Fibroblast of villous mesenchyme (primary cell): ENCODE measurements at regions not wholly inside any gene's neighbourhood (a gene's known extent, or its start where the extent isn't known, plus 50 kb on each side); places are given as distances from the start of the nearest gene placed in this dataset.
"Not testable (repeated sequence)": the region's sequence is repeated elsewhere in the genome, so short reads cannot be mapped to it uniquely, and the experiment has no call there.

Experiments
- DNase-seq: peaks from one replicate; pipeline ENCODE4 v3.0.0-alpha.2; 2010; ENCODE audit warnings: low read depth
- H3K4me3 ChIP-seq: 2 replicates; pipeline ENCODE4 v1.5.1; 2011; ENCODE audit warnings: low read depth, mild to moderate bottlenecking, low read length
- CTCF ChIP-seq: IDR thresholded peaks from 2 replicates; pipeline ENCODE4 v1.5.1; 2012; ENCODE audit warnings: low read depth, mild to moderate bottlenecking, low read length; ENCODE audit not compliant: insufficient read depth

GRCh38 chr9:73095425-73095824 is 56.2 kb upstream of the ANXA1 start:
- no peak overlapping the region for H3K4me3 ChIP-seq
- no peak for DNase-seq
- TF ChIP-seq CTCF, result no peak

- no peak overlapping the region for H3K4me3 ChIP-seq
- DNase-seq, result peak; percentile 31
- no peak for TF ChIP-seq CTCF
Measured at GRCh38 chr9:73093740-73094379, 57.8 kb upstream of the ANXA1 start.

- no peak overlapping the region for H3K4me3 ChIP-seq
- TF ChIP-seq CTCF, result no peak
- no peak for DNase-seq
Measured at GRCh38 chr9:73093016-73093739, 58.5 kb upstream of the ANXA1 start.

- H3K4me3 ChIP-seq, result no peak overlapping the region
- no peak for DNase-seq
- TF ChIP-seq CTCF, result no peak
Measured at GRCh38 chr9:73091909-73092308, 59.8 kb upstream of the ANXA1 start.

- DNase-seq, result no peak
- TF ChIP-seq CTCF, result no peak
- H3K4me3 ChIP-seq, result no peak overlapping the region
Measured at GRCh38 chr9:73090214-73090613, 61.5 kb upstream of the ANXA1 start.

GRCh38 chr9:73089304-73089985 is 62.2 kb upstream of the ANXA1 start:
- no peak for DNase-seq
- no peak overlapping the region for H3K4me3 ChIP-seq
- TF ChIP-seq CTCF, result no peak

- peak; percentile 14 for DNase-seq
- not testable (repeated sequence) for H3K4me3 ChIP-seq
Measured at GRCh38 chr9:73087876-73088275, 63.8 kb upstream of the ANXA1 start.
